Activated CD4-positive, alpha-beta T cell treated with anti-CD3 and anti-CD28 coated beads for 36 hours (primary cell): ENCODE measurements at regions not wholly inside any gene's neighbourhood (a gene's known extent, or its start where the extent isn't known, plus 50 kb on each side); places are given as distances from the start of the nearest gene placed in this dataset.

ENCODE experiments used
- ATAC-seq: fragments of 200-7000 bp; cut with Tn5 transposase; one replicate; pipeline ENCODE4 v1.10.0; 2021; ENCODE audit warnings: mild to moderate bottlenecking, moderate library complexity
- CTCF ChIA-PET: fragments of 350-600 bp; sonication (Branson Sonifier 250); formaldehyde crosslinking; loops from one replicate; lab custom pipeline; 2021; ENCODE audit warnings: antibody characterized with exemption; lab: Charles Lee
- POLR2A ChIA-PET: fragments of 350-600 bp; sonication (Branson Sonifier 250); formaldehyde crosslinking; loops from one replicate; lab custom pipeline; 2021; ENCODE audit warnings: antibody characterized with exemption, inconsistent platforms; lab: Charles Lee
- DNase-seq: peaks from one replicate; pipeline ENCODE4 v3.0.0-alpha.2; 2020
- H3K27ac Mint-ChIP-seq: one replicate; pipeline ENCODE4 v1.8.0; 2021; ENCODE audit warnings: mixed read lengths
- H3K27me3 Mint-ChIP-seq: one replicate; pipeline ENCODE4 v1.8.0; 2021; ENCODE audit warnings: mixed read lengths
- H3K36me3 Mint-ChIP-seq: one replicate; pipeline ENCODE4 v1.8.0; 2021; ENCODE audit warnings: low read depth, mixed read lengths
- H3K4me1 Mint-ChIP-seq: one replicate; pipeline ENCODE4 v1.8.0; 2021; ENCODE audit warnings: mixed read lengths
- H3K4me3 Mint-ChIP-seq: one replicate; pipeline ENCODE4 v1.8.0; 2021; ENCODE audit warnings: mild to moderate bottlenecking, moderate library complexity, mixed read lengths
- H3K9me3 Mint-ChIP-seq: one replicate; pipeline ENCODE4 v1.8.0; 2021; ENCODE audit warnings: low read depth, mixed read lengths
- intact Hi-C, 2 experiments: fragments of 100-400 bp; cut with DNase I in 1 of 2; cut with micrococcal nuclease in 1 of 2; formaldehyde crosslinking; loops; one replicate each; pipeline versions ENCODE4 v1.14.2 to v1.15.1; 2022 to 2024; cut with DNase I, micrococcal nuclease

DNA sequence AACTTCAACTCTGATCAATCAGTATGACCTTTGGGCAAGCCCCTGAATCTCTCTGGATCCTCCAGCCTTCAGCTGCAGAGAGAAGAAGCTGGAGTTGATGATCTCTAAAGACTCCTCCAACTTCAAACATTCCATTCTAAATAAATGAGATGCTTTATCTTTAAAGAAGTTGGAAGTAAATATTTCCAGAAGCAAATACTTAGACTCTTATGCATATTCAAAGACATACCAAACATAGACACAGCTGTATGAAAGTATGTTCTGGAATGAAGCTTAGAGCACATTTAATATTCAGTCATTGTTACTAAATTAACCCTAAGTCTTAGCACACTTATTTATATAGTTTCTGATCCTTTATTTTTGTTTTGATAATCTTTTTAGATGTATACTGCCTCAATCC is 77.6 kb upstream of the ACP3 start:
- ChIA-PET CTCF (no interaction called here), POLR2A (no interaction called here)
- H3K27ac Mint-ChIP-seq: no peak overlapping the region
- H3K4me3 Mint-ChIP-seq: no peak overlapping the region
- no peaks in the 10 kb centered on the region for H3K36me3 Mint-ChIP-seq
- no peak for ATAC-seq
- H3K4me1 Mint-ChIP-seq: no peaks in the 10 kb centered on the region
- H3K27me3 Mint-ChIP-seq: peaks cover 20% of the 10 kb centered on the region
- intact Hi-C loops: loop anchor here in 1 of 2 experiments (10.0 kb wide), 1 partner anchor 55 kb away; no protein-coding TSS in a partner anchor
- H3K9me3 Mint-ChIP-seq: no peaks in the 10 kb centered on the region
- no peak for DNase-seq

DNA sequence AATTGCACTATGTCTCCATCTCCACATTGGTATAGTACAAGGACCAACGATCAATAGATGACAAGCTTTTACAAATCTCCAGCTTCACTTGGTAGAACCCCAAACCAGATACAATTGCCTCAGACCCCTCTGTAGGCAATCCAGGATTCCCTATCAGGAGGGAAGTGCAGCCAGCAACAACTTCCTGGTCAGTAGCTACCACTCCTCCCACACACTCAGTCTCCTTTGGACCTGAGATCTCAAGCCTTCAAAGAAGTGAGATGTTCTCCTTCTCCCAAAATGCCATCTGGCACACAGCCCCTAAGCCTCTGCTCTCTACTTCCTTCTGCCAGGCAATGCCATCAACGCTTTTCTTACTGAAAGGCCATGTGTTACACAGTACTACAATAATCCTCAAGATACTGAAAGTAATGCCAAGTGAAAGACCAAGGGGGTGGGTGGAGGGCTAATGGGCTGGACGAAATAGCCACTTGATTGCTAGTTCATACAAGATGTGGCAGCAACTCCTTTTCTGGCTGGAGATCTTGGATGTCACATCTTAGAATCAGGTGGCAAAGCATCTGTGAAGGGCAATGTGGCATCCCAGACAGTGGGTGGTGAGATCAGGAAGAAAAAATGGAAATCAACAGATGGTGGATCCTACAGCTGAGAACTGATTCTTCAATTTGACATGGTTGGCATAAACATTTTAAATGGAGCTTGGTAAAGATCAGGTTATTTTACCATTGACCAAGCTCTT is 75.3 kb upstream of the ACP3 start:
- ChIA-PET POLR2A (no interaction called here), CTCF (interaction anchor here (0.6 to 1.0 kb wide), 3 partner anchors 8 to 854 kb away, joined by 3 read pairs; no protein-coding TSS in a partner anchor)
- Mint-ChIP-seq H3K27me3 (peaks cover 22% of the 10 kb centered on the region), H3K9me3 (no peaks in the 10 kb centered on the region), H3K36me3 (no peaks in the 10 kb centered on the region), H3K27ac (no peak overlapping the region), H3K4me1 (no peaks in the 10 kb centered on the region), H3K4me3 (no peak overlapping the region)
- no peak for ATAC-seq
- no peak for DNase-seq
- intact Hi-C loops: no loop called here

DNA sequence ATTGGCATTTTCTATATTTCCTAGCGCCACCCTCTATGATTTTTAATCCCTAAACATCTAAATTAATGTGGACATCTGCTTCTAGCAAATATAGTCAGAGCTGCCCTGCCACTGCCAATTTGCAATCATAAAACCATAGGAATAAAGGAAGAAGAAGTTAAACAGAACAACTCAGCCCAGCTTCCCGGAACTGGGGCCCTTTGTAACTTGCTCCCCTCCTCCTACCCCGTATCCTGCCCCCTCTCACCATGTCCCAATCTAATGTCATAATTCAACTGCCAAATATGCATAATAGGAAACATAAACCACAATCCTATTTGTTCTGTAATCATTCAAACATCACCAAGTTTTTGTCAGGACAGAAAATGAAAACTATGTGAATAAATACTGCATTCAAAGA is 74.4 kb upstream of the ACP3 start:
- Mint-ChIP-seq H3K36me3 (no peaks in the 10 kb centered on the region), H3K4me3 (no peak overlapping the region), H3K27ac (no peak overlapping the region), H3K27me3 (peaks cover 26% of the 10 kb centered on the region), H3K9me3 (no peaks in the 10 kb centered on the region), H3K4me1 (no peaks in the 10 kb centered on the region)
- POLR2A ChIA-PET: no interaction called here
- ATAC-seq: no peak
- CTCF ChIA-PET: no interaction called here
- no peak for DNase-seq
- intact Hi-C loops: no loop called here

DNA sequence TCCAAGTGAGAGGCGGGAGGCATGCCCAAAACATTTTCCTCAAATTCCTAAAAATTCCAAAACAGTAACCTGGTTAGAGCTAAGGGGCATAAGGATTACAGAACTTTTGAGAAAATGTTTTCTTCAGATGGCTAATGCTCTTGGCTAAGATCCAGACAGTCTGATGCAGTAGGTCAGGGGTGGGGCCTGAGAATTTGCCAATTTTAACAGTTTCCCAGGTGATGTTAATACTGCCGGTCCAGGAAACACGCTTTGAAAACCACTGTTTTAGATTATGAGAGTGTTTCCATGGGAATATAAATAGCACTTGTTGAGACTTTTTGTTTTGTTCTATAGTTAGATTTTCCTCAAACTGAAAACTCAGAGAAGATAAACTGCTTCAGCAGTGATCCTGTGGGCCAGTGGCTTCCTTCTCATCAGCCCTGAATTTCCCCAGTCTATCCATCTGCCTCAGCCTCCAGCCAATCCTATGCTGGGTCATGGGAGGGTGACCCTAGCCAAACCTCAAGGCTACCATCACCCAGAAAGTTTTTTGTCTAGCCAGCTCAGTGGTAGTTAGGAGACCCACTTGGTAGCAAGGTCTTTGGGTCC is 71.6 kb upstream of the ACP3 start:
- Mint-ChIP-seq H3K4me1 (no peaks in the 10 kb centered on the region), H3K27ac (no peak overlapping the region), H3K36me3 (no peaks in the 10 kb centered on the region), H3K27me3 (peaks cover 22% of the 10 kb centered on the region), H3K9me3 (no peaks in the 10 kb centered on the region), H3K4me3 (no peak overlapping the region)
- intact Hi-C loops: no loop called here
- POLR2A ChIA-PET: no interaction called here
- DNase-seq (no peak), ATAC-seq (no peak)
- CTCF ChIA-PET: no interaction called here

DNA sequence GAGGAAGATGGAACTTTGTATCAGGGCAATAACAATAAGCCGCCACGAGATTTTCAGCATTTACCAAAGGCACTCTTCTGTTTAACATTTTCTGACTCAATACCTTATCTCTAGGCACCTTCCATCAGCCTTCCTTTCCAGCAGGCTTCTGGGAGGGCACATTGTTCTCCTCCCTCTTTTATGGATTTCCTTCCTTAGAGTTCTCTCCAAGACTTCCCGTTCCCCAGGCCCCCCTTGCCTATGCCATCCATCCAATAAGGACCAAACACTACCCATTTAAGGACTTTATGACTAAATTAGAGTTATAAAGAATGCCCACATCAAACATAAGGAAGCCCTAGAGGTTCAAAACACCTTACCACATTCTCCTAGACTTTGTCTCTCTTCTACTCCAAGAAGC is 71.0 kb upstream of the ACP3 start:
- no peaks in the 10 kb centered on the region for H3K36me3 Mint-ChIP-seq
- ATAC-seq (no peak), DNase-seq (no peak)
- peaks cover 22% of the 10 kb centered on the region for H3K27me3 Mint-ChIP-seq
- no peak overlapping the region for H3K4me3 Mint-ChIP-seq
- ChIA-PET POLR2A (no interaction called here), CTCF (no interaction called here)
- intact Hi-C loops: no loop called here
- no peaks in the 10 kb centered on the region for H3K9me3 Mint-ChIP-seq
- no peaks in the 10 kb centered on the region for H3K4me1 Mint-ChIP-seq
- no peak overlapping the region for H3K27ac Mint-ChIP-seq

DNA sequence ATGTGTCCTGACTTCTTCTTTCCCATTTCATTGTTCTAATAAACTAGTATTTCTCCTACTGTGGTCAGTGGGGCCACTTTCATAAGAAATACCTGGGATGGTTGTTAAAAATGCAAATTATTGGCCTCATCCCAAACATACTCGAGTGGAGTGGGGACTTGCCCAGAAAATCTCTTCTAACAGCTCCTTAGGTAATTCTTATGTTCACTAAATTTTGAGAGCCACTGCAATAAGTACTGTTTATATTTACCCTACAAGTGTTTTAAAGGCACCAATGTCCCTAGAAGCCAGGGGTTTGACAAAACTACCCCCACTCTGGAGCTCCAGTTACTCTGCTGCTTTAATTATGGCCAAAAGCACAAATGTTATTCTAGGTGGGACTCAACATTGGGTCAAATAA is 70.0 kb upstream of the ACP3 start:
- Mint-ChIP-seq H3K9me3 (no peaks in the 10 kb centered on the region), H3K36me3 (no peaks in the 10 kb centered on the region), H3K27ac (no peak overlapping the region), H3K4me3 (no peak overlapping the region), H3K27me3 (peaks cover 18% of the 10 kb centered on the region), H3K4me1 (no peaks in the 10 kb centered on the region)
- DNase-seq (no peak), ATAC-seq (no peak)
- ChIA-PET CTCF (interaction anchor here (0.6 to 1.3 kb wide), 2 partner anchors 17 to 36 kb away, joined by 3 read pairs; no protein-coding TSS in a partner anchor), POLR2A (no interaction called here)
- intact Hi-C loops: no loop called here

DNA sequence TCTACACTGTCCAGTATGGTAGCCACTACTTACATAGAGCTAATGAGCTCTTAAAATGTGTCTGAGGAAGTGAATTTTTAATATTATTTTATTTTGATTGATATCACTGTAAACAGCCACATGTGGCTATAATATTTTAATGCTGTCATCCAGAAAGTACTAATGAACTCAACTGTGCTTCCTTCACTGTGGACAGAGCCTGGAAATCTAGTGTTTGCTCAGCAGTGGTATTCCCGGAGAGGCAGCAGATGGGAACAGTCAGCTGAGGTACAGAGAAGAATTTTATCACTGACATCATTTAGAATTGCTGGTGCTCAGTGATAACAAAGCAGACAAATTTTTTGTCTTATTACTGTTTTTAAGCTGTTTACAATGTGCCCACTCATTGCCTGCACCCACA is 68.7 kb upstream of the ACP3 start:
- DNase-seq: no peak
- intact Hi-C loops: no loop called here
- H3K4me3 Mint-ChIP-seq: no peak overlapping the region
- H3K27ac Mint-ChIP-seq: no peak overlapping the region
- ChIA-PET CTCF (interaction anchor here (1.5 kb wide), 1 partner anchor 95 kb away, joined by 5 read pairs; no protein-coding TSS in a partner anchor), POLR2A (no interaction called here)
- no peaks in the 10 kb centered on the region for H3K4me1 Mint-ChIP-seq
- no peaks in the 10 kb centered on the region for H3K9me3 Mint-ChIP-seq
- no peak for ATAC-seq
- H3K36me3 Mint-ChIP-seq: no peaks in the 10 kb centered on the region
- H3K27me3 Mint-ChIP-seq: peaks cover 17% of the 10 kb centered on the region

DNA sequence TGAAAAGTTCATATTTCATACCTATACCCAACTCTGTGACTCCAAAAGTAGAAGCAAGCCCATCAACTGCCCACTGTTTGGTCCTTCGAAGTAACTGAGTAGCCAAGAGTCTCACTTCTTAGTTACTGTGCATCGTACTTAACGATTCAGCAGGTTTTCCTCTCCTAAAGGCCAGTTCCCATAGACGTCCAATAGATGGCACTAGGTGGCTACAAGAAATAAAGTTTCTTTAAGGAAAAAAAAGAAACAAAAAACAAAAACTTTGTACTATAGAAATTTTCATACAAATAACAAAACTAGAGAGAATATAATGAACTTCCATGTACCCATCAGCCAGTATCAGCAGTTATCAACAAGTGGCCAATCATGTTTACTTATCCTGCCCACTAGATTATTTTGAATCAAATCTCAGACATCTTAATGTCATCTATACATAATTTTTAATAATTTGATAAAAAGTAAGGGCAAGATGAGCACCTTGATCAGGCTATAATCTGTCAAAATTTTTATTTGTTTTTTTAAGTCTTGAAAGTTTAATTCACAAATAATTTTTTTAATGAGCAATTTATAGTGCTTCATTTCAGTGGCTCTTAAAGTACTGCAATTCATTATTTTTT is 63.8 kb upstream of the ACP3 start:
- Mint-ChIP-seq H3K4me3 (no peak overlapping the region), H3K27me3 (peaks cover 7% of the 10 kb centered on the region), H3K27ac (no peak overlapping the region), H3K9me3 (no peaks in the 10 kb centered on the region), H3K36me3 (no peaks in the 10 kb centered on the region), H3K4me1 (no peaks in the 10 kb centered on the region)
- ChIA-PET CTCF (interaction anchor here (0.7 to 0.9 kb wide), 2 partner anchors 90 to 128 kb away, joined by 3 to 4 read pairs; no protein-coding TSS in a partner anchor), POLR2A (no interaction called here)
- ATAC-seq (peak; percentile 44), DNase-seq (peak; percentile 13)
- intact Hi-C loops: loop anchor here (1.0 to 10.0 kb wide), 3 partner anchors 90 to 391 kb away; no protein-coding TSS in a partner anchor

DNA sequence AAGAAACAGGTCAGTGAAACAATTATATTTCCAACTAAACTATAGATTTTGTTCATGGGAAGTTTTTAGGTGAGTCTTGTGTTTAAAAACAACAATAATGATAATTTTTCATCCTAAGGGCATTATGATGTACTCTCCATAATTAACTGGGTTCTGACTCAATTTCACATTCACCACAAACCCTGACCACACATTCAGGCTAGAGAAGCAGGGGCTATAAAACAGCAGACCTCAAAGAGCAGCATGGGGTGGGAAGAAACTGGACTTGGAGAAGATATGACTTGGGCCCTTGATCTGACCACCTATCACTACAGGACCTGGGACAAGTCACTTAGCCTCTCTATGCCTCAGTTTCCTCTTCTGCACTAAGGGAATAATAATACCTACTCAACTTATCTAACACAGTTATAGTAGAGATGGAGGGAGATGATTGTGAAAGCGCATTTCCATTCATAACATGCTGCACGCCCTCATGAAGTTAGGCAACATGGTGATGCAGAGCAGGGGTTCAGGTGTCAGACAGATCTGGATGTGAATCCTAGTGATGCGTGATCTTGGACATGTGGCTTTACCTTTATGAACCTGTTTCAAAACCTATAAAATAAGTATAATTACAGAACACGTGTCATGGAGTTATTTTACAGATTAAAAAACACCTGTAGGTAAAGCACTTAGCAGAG is 63.0 kb upstream of the ACP3 start:
- POLR2A ChIA-PET: no interaction called here
- no peak overlapping the region for H3K4me3 Mint-ChIP-seq
- DNase-seq: no peak
- intact Hi-C loops: loop anchor here in 1 of 2 experiments (10.0 kb wide), 1 partner anchor 391 kb away; no protein-coding TSS in a partner anchor
- no peaks in the 10 kb centered on the region for H3K36me3 Mint-ChIP-seq
- H3K27me3 Mint-ChIP-seq: peaks cover 9% of the 10 kb centered on the region
- H3K4me1 Mint-ChIP-seq: no peaks in the 10 kb centered on the region
- no peak overlapping the region for H3K27ac Mint-ChIP-seq
- ATAC-seq: no peak
- no peaks in the 10 kb centered on the region for H3K9me3 Mint-ChIP-seq
- CTCF ChIA-PET: interaction anchor here (1.4 to 1.6 kb wide), 2 partner anchors 86 to 89 kb away, joined by 3 to 8 read pairs; no protein-coding TSS in a partner anchor

DNA sequence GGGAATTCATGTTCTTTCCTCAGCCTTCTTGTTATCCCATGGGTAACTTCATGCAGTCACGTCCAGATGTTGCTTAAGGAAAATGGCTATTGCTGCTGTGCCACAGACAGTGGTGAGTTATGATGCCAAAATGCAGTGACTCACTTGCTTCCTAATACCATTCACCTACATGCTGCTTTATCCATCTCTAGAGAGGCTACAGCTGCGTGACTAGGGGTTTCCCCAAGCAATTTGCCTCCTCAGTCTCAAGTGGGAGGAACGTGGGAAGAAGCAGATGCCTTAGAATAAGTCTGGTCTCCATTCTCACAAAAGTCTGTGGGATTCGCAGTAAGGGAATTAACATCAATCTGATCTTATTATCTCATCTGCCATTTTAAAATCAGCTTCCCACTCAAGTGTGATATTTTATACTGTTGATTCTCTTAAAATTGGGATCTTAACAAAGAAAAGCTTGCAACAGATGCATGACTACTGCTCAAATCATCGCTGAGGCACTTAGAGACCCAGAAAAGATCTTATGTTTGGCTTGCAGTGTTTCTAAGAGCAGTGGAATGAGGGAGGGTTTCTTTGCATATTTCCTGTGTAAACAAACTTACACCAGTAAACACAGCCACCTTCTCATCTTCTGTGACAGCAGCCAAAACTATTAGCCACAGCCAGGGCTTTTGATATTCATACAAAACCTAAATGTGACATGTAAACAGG is 62.0 kb upstream of the ACP3 start:
- Mint-ChIP-seq H3K9me3 (no peaks in the 10 kb centered on the region), H3K36me3 (no peaks in the 10 kb centered on the region), H3K4me1 (no peaks in the 10 kb centered on the region), H3K27ac (no peak overlapping the region), H3K4me3 (no peak overlapping the region), H3K27me3 (peaks cover 9% of the 10 kb centered on the region)
- intact Hi-C loops: loop anchor here (5.0 to 10.0 kb wide), 2 partner anchors 142 to 390 kb away; no protein-coding TSS in a partner anchor
- POLR2A ChIA-PET: no interaction called here
- DNase-seq (no peak), ATAC-seq (no peak)
- CTCF ChIA-PET: interaction anchor here (1.1 to 1.6 kb wide), 4 partner anchors 14 to 96 kb away, joined by 3 to 8 read pairs (median 3); no protein-coding TSS in a partner anchor
